ENCODE measurements at regions not wholly inside any gene's neighbourhood (a gene's known extent, or its start where the extent isn't known, plus 50 kb on each side); places are given as distances from the start of the nearest gene placed in this dataset.

DNA sequence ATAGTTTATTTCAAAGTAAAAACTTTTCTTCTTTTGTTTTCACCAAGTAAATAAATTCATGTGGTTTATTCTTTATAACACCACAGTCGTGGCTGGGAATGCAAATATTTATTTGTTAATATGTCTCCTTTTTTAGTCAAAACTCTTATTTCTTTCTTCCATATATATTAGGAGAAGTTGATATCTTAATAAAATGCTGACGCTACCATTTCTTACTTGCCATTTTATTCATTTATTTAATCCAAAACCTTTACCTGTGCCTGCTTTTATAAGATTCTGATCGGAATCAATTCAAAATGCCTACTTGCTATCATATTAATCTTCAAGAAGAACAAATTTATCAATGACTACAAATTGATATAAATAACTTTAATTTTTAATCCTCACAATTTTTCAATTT is 362.9 kb upstream of the FSIP2 start:
- DNase-seq (ENCODE audit: low read depth in 2 of 2), result no peak

DNA sequence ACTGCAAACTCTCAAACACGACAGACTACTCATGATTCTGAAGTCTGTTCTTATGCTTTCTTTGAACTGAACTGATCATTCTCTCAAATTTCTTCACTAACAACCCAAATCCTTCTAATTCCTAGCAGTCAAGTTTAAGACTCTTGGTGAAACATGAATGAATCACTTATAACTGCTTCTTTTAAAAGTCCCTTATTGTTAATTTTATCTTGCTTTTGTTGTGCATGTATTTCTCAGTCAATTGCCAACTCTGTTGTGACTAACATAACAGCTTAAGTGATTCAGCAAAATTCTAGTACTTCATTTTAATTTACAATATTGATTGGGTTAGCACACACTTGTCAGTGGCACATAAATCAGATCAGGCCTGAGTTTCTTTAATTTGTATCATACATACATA is 357.0 kb upstream of the FSIP2 start:
- DNase-seq (ENCODE audit: low read depth in 2 of 2), result no peak

DNA sequence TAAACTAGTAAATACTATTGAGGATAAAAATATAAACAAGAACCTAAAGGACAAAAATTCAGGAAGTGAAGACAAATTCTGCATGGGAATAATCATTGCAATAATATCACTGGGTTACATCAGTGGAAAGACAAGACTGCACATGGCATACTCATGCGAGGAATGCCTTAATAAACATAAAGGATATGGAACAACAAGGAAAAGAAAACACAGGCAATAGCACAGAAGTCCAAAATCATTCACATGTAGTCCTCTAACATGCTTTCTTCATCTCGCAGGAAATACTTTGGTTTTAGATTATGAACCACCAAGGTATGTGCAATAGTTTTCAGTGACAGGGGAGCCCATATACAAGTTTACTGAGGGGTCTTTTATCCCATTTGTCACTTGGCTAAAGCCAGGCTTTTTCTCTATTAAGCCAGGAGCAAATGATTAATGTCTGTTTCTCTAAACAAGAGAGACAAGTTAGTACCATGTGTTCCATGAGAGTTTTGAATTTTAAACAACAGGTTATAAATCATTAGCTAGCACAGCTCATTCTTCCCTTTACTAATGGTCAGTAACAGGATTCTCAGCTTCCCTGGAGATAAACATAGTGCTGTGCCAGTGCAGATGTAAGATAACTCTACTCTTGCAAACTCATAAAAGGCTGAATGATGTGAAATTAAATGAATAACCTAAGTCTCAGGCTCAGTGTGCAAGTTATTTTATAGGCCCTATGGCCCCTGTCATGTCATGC is 353.6 kb upstream of the FSIP2 start:
- DNase-seq (ENCODE audit: low read depth in 2 of 2), result no peak

DNA sequence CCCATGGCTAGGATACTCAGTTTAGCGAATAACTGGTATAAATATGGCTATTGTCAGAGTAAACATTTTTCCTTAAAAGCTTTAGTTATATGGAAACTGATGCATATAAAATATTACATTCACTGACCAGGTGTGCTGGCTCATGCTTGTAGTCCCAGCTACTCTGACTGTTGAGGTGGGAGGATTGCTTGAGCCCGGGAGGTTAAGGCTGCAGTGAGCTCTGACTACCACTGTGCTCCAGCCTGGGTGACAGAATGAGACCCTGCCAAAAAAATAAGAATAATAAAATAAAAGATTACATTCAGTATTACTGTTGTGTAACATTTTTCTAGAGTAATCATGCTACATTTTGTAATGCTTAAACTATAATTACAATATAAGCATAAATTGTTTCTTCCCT is 350.4 kb upstream of the FSIP2 start:
- no peak for DNase-seq (ENCODE audit: low read depth in 2 of 2)

DNA sequence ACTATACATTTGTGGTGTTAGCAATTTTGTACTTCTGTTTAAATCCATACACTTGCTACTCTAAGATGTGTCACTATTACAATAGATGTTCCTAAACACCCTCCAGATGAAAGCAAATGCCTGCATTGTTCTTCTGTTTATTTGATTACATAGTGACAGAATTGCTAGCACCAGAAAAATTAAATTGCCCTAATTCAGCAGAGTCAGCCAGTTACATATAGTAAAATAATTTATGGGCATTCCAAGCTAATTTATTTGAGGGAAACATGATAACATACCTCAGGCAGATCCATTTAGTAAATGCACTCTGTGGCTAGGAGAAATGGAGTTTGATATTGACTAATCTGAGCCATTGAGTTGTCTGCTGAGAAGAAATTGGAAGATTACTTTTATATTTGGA is 347.1 kb upstream of the FSIP2 start:
- no peak for DNase-seq (ENCODE audit: low read depth in 2 of 2)

DNA sequence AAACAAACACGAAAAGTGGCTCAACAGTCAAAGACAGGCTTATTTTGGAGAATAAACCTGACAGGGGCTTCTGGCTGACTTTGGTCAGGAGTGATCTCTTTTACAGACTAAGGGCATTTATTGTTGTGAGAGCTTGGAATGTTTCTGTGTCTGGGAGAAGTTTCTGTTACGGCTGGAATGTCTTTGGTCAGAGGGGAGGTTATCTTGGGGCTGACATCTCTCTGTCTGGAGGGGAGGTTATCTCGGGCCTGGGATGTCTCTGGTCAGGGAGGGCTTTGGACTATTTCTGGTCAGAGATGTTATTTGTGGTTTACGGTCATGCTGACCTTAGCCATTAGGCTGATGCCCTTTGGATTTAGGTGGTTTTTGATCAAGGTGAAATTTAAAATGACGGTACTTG is 345.5 kb upstream of the FSIP2 start:
- DNase-seq (ENCODE audit: low read depth in 2 of 2), result no peak

DNA sequence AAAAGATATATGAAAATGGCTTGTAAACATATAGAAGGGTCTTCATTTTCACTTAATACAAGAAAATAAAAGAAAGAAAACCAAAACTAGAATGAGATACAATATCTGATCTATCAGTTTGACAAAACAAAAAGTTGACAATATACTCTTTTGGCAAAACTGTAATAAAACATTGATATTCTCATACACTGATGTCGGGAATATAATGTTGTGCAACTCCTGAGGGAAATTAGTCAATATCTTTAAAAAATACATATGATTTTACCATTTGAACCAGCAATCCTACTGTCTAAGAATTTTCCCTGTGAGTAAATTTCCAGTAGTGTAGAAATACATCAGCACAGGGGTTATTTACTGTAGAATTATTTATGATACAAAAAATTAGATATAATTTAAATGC is 336.1 kb upstream of the FSIP2 start:
- no peak for DNase-seq (ENCODE audit: low read depth in 2 of 2)

DNA sequence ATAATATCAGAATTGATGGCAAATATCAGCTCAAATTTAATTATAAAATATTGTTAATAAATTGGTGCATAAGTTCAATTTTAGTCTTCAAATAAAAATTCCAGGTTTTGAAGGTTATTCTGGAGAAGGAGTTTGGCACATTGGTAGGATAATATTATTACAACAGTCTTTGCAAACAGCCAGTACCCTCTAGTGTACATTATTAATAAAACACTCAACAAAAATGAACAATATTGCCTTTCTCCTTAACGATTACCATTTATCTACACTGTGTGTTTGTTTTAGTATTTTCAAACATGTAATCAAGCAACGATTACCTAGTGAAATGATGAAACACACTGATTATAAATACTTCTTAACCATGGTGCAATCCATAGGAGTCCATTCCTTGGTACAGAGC is 334.0 kb upstream of the FSIP2 start:
- no peak for DNase-seq (ENCODE audit: low read depth in 2 of 2)

DNA sequence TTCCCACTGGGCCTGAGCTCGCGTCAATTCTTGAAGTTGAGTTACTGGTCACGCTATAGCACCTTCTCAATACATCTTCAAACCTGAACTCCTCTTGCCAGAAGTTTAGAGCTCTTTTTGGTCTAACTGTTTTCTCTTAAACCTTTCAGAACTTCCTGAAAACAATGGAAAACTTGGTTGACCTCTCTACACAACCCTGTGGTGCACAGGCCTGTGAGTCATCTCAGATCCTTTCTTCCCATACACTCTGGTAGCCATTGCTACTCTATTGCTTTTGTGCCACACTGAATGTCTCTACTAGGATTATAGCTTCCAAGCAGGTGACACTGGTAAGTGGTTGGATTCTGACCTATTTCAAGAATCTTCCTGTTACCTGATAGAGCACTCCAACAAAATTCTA is 321.5 kb upstream of the FSIP2 start:
- no peak for DNase-seq (ENCODE audit: low read depth in 2 of 2)

DNA sequence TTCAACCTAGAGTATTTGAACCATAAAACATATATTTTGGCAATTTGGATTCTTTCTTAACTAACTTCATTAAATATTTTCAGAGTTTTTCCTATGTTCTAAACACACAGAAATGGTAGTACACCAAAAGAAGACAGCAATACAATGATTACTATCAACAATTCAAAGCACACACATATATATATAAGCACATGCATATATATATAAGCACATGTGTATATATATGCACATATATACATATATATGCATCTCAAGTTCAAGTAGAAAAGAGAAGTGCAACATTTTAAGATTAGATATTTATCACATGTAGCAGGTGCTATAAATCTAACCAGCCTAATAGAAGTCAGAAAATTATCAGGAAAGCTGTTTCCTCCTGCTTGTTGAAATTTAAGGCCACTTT is 320.9 kb upstream of the FSIP2 start:
- DNase-seq (ENCODE audit: low read depth in 2 of 2), result no peak

DNA sequence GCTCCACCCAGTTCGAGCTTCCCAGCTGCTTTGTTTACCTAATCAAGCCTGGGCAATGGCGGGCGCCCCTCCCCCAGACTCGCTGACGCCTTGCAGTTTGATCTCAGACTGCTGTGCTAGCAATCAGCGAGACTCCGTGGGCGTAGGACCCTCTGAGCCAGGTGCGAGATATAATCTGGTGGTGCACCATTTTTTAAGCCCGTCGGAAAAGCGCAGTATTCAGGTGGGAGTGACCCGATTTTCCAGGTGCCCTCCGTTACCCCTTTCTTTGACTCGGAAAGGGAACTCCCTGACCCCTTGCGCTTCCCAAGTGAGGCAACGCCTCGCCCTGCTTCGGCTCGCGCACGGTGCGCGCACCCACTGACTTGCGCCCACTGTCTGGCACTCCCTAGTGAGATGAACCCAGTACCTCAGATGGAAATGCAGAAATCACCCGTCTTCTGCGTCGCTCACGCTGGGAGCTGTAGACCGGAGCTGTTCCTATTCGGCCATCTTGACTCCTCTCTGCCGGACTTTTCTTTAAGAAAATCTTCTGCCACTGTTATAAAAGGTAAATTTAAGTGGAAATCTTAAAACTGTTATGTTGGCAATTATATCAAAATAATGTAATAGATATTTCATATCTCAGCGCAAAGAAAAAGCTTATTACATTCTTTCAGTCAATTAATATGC is 313.5 kb upstream of the FSIP2 start:
- DNase-seq (ENCODE audit: low read depth in 2 of 2), result peak in 1 of 2 experiments; percentile 0

DNA sequence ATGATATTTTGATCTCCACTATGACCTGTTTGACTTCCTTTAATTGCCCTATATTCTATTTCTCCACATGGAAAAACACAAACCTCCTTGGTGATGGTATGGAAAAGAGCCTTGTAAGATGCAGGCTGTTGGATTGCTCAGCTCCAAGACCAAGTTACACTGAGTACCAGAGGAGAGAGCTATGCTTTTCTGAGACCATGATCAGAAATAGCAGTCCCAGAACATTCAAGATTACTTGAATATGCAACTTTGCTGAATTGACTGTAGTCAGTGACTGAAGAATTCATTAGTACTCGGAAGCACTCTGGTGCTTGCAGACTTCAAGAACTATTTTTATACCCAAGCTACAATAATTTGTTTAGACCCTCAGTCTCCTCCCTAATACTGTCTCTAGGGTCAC is 310.6 kb upstream of the FSIP2 start:
- DNase-seq (ENCODE audit: low read depth in 2 of 2), result no peak

DNA sequence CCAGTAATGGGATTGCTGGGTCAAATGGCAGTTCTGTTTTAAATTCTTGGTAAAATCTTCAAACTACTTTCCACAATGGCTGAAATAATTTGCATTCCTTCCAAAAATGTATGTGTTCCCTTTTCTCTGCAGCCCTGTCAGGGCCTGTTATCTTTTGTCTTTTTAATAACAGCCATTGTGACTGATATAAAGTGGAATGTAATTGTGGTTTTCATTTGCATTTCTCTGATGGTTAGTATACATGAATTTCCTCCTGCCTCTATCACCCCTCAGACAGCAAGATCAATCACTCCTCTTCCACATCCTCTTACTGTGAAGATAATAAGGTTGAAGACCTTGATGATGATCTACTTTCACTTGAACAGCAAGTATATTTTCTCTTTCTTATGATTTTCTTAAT is 304.8 kb upstream of the FSIP2 start:
- DNase-seq (ENCODE audit: low read depth in 2 of 2), result no peak

DNA sequence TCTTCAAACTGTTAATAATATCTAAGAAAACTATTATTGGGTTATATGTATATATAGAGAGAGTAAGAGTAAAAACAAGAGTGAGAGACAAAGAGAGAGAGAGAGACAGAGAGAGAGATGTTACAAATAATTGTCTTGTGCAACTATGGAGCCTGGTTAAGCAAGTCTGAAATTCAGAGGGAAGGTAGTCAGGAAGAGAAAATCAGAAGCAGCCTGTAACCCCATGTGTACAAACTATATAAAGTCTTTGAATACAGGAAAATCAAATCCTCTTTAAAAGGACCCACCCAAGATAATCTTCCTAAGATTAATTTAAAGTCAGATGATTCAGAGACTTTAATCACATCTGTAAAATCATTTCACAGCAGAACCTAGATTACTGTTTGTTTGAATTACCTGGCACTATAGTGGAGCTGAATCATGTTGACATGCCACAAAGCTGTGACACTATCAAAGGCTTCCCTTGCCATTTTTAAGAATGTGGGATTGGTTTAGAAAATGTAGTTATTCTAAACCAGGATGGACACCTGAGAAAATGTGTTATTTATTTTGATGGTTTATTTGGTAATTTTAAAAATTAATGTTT is 301.7 kb upstream of the FSIP2 start:
- DNase-seq (ENCODE audit: low read depth in 2 of 2), result no peak

DNA sequence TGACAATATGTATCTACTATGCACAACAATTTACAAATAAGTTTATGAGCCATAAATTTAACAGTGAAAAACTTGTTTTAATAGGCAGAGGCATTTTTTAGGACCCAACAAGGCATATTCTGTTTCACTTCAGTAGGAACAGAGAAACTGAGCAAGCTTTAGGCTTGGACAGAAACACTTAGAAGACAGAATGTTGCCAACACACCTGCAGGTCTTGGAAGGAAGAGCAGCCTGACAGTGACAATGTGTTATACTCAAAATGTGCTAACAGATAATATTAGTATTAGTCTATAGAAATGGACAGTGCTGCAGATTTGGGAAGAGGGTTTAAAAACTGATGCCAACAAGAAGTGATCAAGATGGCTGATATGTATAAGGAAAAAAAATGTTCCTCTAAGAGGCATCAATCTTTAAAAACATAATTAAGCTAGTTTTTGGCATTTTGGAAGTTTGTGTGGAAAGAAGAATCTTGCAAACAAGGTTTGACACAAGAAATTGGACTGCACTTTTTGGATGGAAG is 297.1 kb upstream of the FSIP2 start:
- no peak for DNase-seq (ENCODE audit: low read depth in 2 of 2)

DNA sequence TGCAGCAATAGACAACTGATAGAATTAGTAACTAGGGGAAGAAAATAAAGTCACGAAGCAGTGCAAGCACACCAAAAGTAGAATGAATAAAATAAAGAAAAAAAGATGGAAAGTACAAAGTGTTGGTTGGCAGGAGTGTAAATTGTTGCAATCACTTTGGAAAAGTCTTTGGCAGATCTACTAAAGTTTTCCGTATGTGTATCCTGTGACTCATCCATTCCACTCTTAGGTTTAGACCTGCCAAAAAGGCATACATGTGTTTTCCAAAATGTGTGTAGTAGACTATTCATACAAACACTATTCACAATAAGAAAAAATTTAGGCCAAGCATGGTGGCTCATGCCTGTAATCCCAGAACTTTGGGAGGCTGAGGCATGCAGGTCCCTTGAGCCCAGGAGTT is 282.1 kb upstream of the FSIP2 start:
- DNase-seq (ENCODE audit: low read depth in 2 of 2), result no peak

DNA sequence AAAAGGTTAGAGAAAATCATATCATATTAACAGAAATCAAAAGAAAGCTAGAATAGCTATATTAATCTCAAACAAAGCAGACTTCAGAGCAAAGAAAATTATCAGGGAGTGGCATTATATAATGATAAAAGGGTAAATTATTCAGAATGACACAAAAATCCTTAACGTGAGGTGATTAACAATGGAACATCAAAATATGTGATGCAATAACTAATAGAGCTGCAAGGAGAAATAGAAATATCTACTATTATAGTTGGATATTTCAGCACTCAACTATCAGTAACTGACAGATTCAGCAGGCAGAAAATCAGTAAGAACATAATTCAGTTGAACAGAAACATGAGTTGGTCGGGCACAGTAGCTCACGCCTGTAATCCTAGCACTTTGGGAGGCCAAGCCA is 275.1 kb upstream of the FSIP2 start:
- DNase-seq (ENCODE audit: low read depth in 2 of 2), result no peak

DNA sequence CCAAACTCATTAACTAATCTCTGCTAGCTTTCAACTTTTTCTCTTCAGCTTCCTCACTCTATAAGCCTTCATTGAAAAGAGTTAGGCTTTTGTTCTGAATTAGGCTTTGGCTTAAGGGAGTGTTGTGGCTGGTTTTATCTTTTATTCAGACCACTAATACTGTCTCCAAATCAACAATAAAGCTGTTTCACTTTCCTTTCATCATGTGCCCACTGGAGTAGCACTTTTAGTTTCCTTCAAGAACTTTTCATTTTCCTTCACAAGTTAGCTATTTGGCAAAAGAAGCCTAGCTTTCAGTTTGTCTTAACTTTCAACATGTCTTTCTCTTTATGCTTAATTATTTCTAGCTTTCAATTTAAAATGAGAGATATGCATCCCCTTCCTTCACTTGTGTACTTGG is 271.7 kb upstream of the FSIP2 start:
- no peak for DNase-seq (ENCODE audit: low read depth in 2 of 2)

DNA sequence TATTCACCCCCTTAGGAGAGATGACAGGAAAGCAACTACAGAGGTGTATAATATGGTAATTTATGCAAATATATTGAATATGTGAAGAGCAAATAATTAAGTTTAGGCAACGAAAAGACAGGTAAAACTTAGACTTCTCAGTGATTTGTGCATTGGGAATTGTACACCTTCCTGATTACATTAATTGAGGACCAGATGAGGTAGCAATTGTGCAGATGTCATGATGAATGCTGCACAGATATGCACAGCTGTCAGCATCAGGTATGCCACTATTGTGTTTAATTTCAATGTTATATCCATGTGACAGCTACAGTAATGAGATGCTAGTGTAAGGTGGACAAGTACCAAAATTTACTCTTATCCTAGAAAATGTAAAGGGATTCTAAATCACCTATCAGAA is 267.2 kb upstream of the FSIP2 start:
- no peak for DNase-seq (ENCODE audit: low read depth in 2 of 2)

DNA sequence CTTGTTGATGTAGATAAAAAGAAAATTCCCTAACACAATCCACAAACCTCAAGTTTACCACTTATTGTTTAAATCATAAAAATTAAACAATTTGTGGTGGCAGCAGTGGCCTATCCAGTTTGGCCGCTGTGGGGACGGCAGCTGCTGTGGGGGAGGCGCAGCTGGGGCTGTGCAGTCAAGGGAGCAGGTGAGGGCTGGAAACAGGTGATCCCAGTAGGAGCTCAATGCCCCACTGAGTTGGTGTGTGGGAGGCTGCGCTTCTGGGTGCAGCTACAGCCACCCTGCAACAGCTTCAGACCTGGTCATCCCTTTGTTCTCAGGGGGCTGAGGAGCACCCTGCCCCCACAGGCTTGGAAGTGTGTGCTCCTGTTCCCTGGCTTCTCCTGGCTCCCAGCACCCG is 266.0 kb upstream of the FSIP2 start:
- no peak for DNase-seq (ENCODE audit: low read depth in 2 of 2)

DNA sequence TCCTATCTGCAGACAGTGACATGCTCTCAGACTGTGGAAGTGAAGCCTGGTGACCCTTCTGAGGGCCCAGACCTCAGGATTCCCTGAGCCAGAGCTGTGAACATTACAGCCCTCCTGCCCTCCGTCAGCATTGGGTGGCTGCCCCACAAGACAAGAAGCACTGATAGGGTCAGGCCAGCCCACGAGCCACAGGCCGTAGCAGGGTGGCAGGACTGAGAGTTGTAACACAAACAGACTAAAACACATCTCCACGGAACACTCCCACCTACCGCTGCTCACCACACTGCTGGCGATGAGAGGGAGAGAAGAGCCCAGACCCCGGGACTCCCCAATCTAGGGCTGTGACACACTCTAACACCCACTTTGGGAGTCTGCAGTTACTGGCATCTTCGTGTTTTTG is 264.8 kb upstream of the FSIP2 start:
- no peak for DNase-seq (ENCODE audit: low read depth in 2 of 2)

DNA sequence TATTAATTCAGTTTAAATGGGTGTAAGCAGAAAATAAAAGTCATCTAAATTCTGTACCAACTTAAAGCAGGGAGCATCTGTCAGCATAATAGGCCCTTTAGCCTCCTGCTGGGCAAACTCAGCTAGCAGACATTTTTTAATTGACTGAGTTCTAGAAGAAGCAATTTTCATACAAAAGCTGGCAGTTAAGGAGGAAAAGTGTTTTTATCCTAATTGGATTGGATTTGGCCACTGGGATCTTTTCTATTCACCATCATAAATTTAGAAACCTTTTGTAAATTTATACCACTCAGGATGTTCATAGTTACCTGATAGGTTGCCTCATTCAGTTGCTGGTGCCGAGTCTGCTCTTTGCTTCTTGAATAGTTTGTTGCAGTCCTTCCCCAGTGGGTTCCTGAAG is 262.7 kb upstream of the FSIP2 start:
- DNase-seq (ENCODE audit: low read depth in 2 of 2), result no peak

DNA sequence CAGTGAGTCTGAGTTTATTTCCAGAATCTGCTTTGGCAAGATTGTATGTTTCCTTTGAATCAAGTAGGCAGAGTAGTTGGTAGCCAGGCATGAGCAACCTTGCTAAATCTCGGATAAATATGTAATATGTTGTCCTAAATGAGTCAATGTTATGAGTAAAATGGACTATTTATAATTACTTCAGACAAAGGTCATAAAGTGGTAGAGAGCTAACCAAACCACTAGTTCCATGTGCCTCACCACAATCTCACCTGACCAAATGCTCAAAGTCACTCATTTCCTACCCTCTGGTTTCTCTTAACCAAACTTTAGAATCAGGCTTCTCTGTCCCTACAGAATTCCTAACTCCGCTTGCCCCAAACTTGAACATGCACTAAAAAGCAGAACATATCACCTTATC is 261.2 kb upstream of the FSIP2 start:
- no peak for DNase-seq (ENCODE audit: low read depth in 2 of 2)
